H9 (cell line): ENCODE measurements at regions not wholly inside any gene's neighbourhood (a gene's known extent, or its start where the extent isn't known, plus 50 kb on each side); places are given as distances from the start of the nearest gene placed in this dataset.

ENCODE experiments used
- DNase-seq: peaks from one replicate; pipeline ENCODE4 v3.0.0-alpha.2; 2017
- H2AFZ ChIP-seq: one replicate; pipeline ENCODE4 v1.6.1; 2013; ENCODE audit warnings: mild to moderate bottlenecking, low read length, control low read depth, moderate library complexity
- H2AK5ac ChIP-seq: 2 replicates; pipeline ENCODE4 v1.6.1; 2013; ENCODE audit warnings: low read length, control low read depth, mixed read lengths; ENCODE audit not compliant: insufficient read length
- H2BK120ac ChIP-seq: one replicate; pipeline ENCODE4 v1.6.1; 2013; ENCODE audit warnings: low read depth, mild to moderate bottlenecking, low read length, control low read depth, inconsistent platforms; ENCODE audit not compliant: poor library complexity, severe bottlenecking
- H2BK12ac ChIP-seq: 2 replicates; pipeline ENCODE4 v1.6.1; 2013; ENCODE audit warnings: low read length, control low read depth, mixed read lengths, low read depth; ENCODE audit not compliant: insufficient read length
- H2BK15ac ChIP-seq: 2 replicates; pipeline ENCODE4 v1.6.1; 2013; ENCODE audit warnings: low read depth, low read length, control low read depth
- H2BK20ac ChIP-seq: one replicate; pipeline ENCODE4 v1.6.1; 2013; ENCODE audit warnings: low read depth, mild to moderate bottlenecking, low read length, control low read depth, inconsistent platforms; ENCODE audit not compliant: poor library complexity, severe bottlenecking
- H2BK5ac ChIP-seq: 2 replicates; pipeline ENCODE4 v1.6.1; 2013; ENCODE audit warnings: low read length, control low read depth, mixed read lengths; ENCODE audit not compliant: insufficient read length
- H3K14ac ChIP-seq: 2 replicates; pipeline ENCODE4 v1.6.1; 2013; ENCODE audit warnings: low read length, control low read depth; ENCODE audit not compliant: insufficient read depth
- H3K18ac ChIP-seq: 2 replicates; pipeline ENCODE4 v1.6.1; 2013; ENCODE audit warnings: low read depth, mild to moderate bottlenecking, mixed read lengths, low read length, control low read depth; ENCODE audit not compliant: insufficient read length
- H3K23ac ChIP-seq: 2 replicates; pipeline ENCODE4 v1.6.1; 2013; ENCODE audit warnings: low read length, control low read depth, mixed read lengths, low read depth; ENCODE audit not compliant: insufficient read length
- H3K23me2 ChIP-seq: 2 replicates; pipeline ENCODE4 v1.6.1; 2013; ENCODE audit warnings: low read depth, mild to moderate bottlenecking, mixed read lengths, low read length, control low read depth; ENCODE audit not compliant: insufficient read length, poor library complexity, severe bottlenecking
- H3K27ac ChIP-seq: 2 replicates; pipeline ENCODE4 v1.5.1; 2013; ENCODE audit warnings: low read length, control low read depth, mixed read lengths, low read depth; ENCODE audit not compliant: insufficient read length
- H3K27me3 ChIP-seq: 2 replicates; pipeline ENCODE4 v1.6.1; 2013; ENCODE audit warnings: low read length, control low read depth, inconsistent platforms; ENCODE audit not compliant: insufficient read depth
- H3K4ac ChIP-seq: 2 replicates; pipeline ENCODE4 v1.6.1; 2013; ENCODE audit warnings: low read depth, mild to moderate bottlenecking, control low read depth, inconsistent platforms, low read length, moderate library complexity
- H3K4me1 ChIP-seq: 2 replicates; pipeline ENCODE4 v1.6.1; 2013; ENCODE audit warnings: low read length, control low read depth, inconsistent platforms; ENCODE audit not compliant: insufficient read depth
- H3K4me2 ChIP-seq: 2 replicates; pipeline ENCODE4 v1.6.1; 2013; ENCODE audit warnings: low read length, control low read depth, mixed read lengths; ENCODE audit not compliant: insufficient read length, insufficient read depth
- H3K56ac ChIP-seq: 2 replicates; pipeline ENCODE4 v1.6.1; 2013; ENCODE audit warnings: low read depth, mild to moderate bottlenecking, mixed read lengths, low read length, control low read depth; ENCODE audit not compliant: insufficient read length
- H3K79me1 ChIP-seq: 2 replicates; pipeline ENCODE4 v1.6.1; 2013; ENCODE audit warnings: low read depth, mild to moderate bottlenecking, moderate library complexity, low read length, control low read depth, inconsistent platforms; ENCODE audit not compliant: insufficient read depth, poor library complexity, severe bottlenecking
- H3K79me2 ChIP-seq: 2 replicates; pipeline ENCODE4 v1.6.1; 2013; ENCODE audit warnings: low read length, control low read depth, inconsistent platforms; ENCODE audit not compliant: insufficient read depth
- H3K9ac ChIP-seq: 2 replicates; pipeline ENCODE4 v1.6.1; 2013; ENCODE audit warnings: low read length, control low read depth, mixed read lengths; ENCODE audit not compliant: insufficient read length; ENCODE audit errors: extremely low read depth
- H3K9me3 ChIP-seq: one replicate; pipeline ENCODE4 v1.6.1; 2013; ENCODE audit warnings: low read depth, low read length, inconsistent platforms; ENCODE audit not compliant: control insufficient read depth
- H3T11ph ChIP-seq: one replicate; pipeline ENCODE4 v1.6.1; 2013; ENCODE audit warnings: mild to moderate bottlenecking, low read length, control low read depth, inconsistent platforms
- H4K20me1 ChIP-seq: one replicate; pipeline ENCODE4 v1.6.1; 2013; ENCODE audit not compliant: control insufficient read depth, insufficient read length, insufficient read depth
- H4K5ac ChIP-seq: 2 replicates; pipeline ENCODE4 v1.6.1; 2013; ENCODE audit warnings: low read depth, mild to moderate bottlenecking, mixed read lengths, low read length, control low read depth; ENCODE audit not compliant: insufficient read length
- H4K8ac ChIP-seq: replicated peaks from 2 replicates; pipeline ENCODE4 v1.6.1; 2013; ENCODE audit warnings: low read length, control low read depth, mixed read lengths, low read depth; ENCODE audit not compliant: insufficient read length
- H4K91ac ChIP-seq: 2 replicates; pipeline ENCODE4 v1.6.1; 2013; ENCODE audit warnings: low read depth, mild to moderate bottlenecking, moderate library complexity, mixed read lengths, low read length, control low read depth; ENCODE audit not compliant: insufficient read length
- H3K27ac Mint-ChIP-seq, 3 experiments: 2 replicates in 2 of 3; 3 replicates in 1 of 3; pipeline ENCODE4 v1.8.0; 2020 to 2021; ENCODE audit warnings: mixed read lengths in 3 of 3, mild to moderate bottlenecking in 1 of 3, moderate library complexity in 1 of 3
- H3K27me3 Mint-ChIP-seq: 2 replicates; pipeline ENCODE4 v1.8.0; 2021; ENCODE audit warnings: low read depth, mild to moderate bottlenecking, moderate library complexity, mixed read lengths
- H3K36me3 Mint-ChIP-seq, 3 experiments: 2 replicates in 2 of 3; 3 replicates in 1 of 3; pipeline ENCODE4 v1.8.0; 2020 to 2021; ENCODE audit warnings: low read depth in 3 of 3, mixed read lengths in 3 of 3; ENCODE audit not compliant: insufficient read depth in 1 of 3
- H3K4me1 Mint-ChIP-seq, 2 experiments: 2 replicates each; pipeline ENCODE4 v1.8.0; 2020; ENCODE audit warnings: mixed read lengths in 2 of 2
- H3K4me3 Mint-ChIP-seq, 2 experiments: 2 replicates in 1 of 2; 3 replicates in 1 of 2; pipeline ENCODE4 v1.8.0; 2020 to 2021; ENCODE audit warnings: mild to moderate bottlenecking in 2 of 2, mixed read lengths in 2 of 2, moderate library complexity in 1 of 2
- H3K9me3 Mint-ChIP-seq, 2 experiments: 2 replicates in 1 of 2; 3 replicates in 1 of 2; pipeline ENCODE4 v1.8.0; 2020; ENCODE audit warnings: mild to moderate bottlenecking in 2 of 2, mixed read lengths in 2 of 2, moderate library complexity in 1 of 2
- WGBS: extraction: QIAGEN DNeasy Blood & Tissue Kit; methylation state at CpG from one replicate; pipeline ENCODE4 v1.1.7; 2013; ENCODE audit warnings: missing lambda C conversion rate, low lambda C conversion rate, mixed read lengths; ENCODE audit not compliant: insufficient read length; ENCODE audit errors: extremely low coverage; 5-methylcytosine and 5-hydroxymethylcytosine counted together
- TF ChIP-seq, protein P1 (sequence below): fragments of 200-600 bp; sonication (generic); conservative IDR thresholded peaks from 3 replicates; pipeline ENCODE4 v1.8.0; 2021; ENCODE audit warnings: antibody characterized with exemption, mild to moderate bottlenecking

- Histone ChIP-seq H4K8ac (no peak overlapping the region), H3K14ac (no peak overlapping the region), H3K27me3 (no peaks in the 10 kb centered on the region), H2BK20ac (no peak overlapping the region), H3K18ac (no peak overlapping the region), H3K4me1 (no peaks in the 10 kb centered on the region), H3K23me2 (no peaks in the 10 kb centered on the region), H3K79me1 (no peaks in the 10 kb centered on the region), H3K23ac (no peak overlapping the region), H2BK15ac (no peak overlapping the region), H4K91ac (no peak overlapping the region), H3K79me2 (no peaks in the 10 kb centered on the region), H2AK5ac (no peak overlapping the region), H3K4ac (no peak overlapping the region), H3T11ph (no peak overlapping the region), H2AFZ (no peak overlapping the region), H3K4me2 (no peak overlapping the region), H2BK12ac (no peak overlapping the region), H3K9me3 (no peaks in the 10 kb centered on the region), H4K5ac (no peak overlapping the region), H3K9ac (no peak overlapping the region), H2BK120ac (no peak overlapping the region), H4K20me1 (no peaks in the 10 kb centered on the region), H2BK5ac (no peak overlapping the region), H3K27ac (no peak overlapping the region), H3K56ac (no peak overlapping the region)
- Mint-ChIP-seq H3K27me3 (peaks cover 46% of the 10 kb centered on the region), H3K4me1 (no peaks in the 10 kb centered on the region), H3K36me3 (no peaks in the 10 kb centered on the region), H3K27ac (no peak overlapping the region), H3K9me3 (peaks cover 6 to 7% of the 10 kb centered on the region in 2 experiments; a peak in 4 of 5 replicates), H3K4me3 (no peak overlapping the region)
- no CpG with 5 or more reads among the region's 6 CpGs for WGBS
- TF ChIP-seq, protein P1, sequence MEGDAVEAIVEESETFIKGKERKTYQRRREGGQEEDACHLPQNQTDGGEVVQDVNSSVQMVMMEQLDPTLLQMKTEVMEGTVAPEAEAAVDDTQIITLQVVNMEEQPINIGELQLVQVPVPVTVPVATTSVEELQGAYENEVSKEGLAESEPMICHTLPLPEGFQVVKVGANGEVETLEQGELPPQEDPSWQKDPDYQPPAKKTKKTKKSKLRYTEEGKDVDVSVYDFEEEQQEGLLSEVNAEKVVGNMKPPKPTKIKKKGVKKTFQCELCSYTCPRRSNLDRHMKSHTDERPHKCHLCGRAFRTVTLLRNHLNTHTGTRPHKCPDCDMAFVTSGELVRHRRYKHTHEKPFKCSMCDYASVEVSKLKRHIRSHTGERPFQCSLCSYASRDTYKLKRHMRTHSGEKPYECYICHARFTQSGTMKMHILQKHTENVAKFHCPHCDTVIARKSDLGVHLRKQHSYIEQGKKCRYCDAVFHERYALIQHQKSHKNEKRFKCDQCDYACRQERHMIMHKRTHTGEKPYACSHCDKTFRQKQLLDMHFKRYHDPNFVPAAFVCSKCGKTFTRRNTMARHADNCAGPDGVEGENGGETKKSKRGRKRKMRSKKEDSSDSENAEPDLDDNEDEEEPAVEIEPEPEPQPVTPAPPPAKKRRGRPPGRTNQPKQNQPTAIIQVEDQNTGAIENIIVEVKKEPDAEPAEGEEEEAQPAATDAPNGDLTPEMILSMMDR: no peak
- no peak for DNase-seq
Observed at GRCh38 chr2:238667008-238667407, 180.9 kb upstream of the TWIST2 start.
